GM23338 (cell line): ENCODE measurements at regions not wholly inside any gene's neighbourhood (a gene's known extent, or its start where the extent isn't known, plus 50 kb on each side); places are given as distances from the start of the nearest gene placed in this dataset.

Experiments
- ATAC-seq: fragments of 200-7000 bp; cut with Tn5 transposase; 3 replicates; pipeline ENCODE4 v1.9.1; 2020
- DNase-seq: peaks from one replicate; pipeline ENCODE4 v3.0.0-alpha.2; 2015; ENCODE audit warnings: low spot score
- H2AFZ ChIP-seq: fragments of 200-600 bp; sonication (generic); 2 replicates; pipeline ENCODE4 v1.8.0; 2016; ENCODE audit warnings: antibody characterized with exemption, mild to moderate bottlenecking, moderate library complexity
- H3F3A ChIP-seq: fragments of 200-600 bp; sonication (generic); replicated peaks from 2 replicates; pipeline ENCODE4 v1.8.0; 2017; ENCODE audit warnings: antibody characterized with exemption, mixed run types, low read depth
- H3K27ac ChIP-seq: fragments of 200-600 bp; sonication (generic); 2 replicates; pipeline ENCODE4 v1.6.1; 2016; ENCODE audit warnings: low read depth
- H3K27me3 ChIP-seq: fragments of 200-600 bp; sonication (generic); 2 replicates; pipeline ENCODE4 v1.8.0; 2016; ENCODE audit warnings: mild to moderate bottlenecking, mixed run types, moderate library complexity; ENCODE audit not compliant: insufficient read depth
- H3K36me3 ChIP-seq: fragments of 200-600 bp; sonication (generic); 2 replicates; pipeline ENCODE4 v1.8.0; 2016; ENCODE audit warnings: mild to moderate bottlenecking; ENCODE audit not compliant: insufficient read depth
- H3K4me1 ChIP-seq: fragments of 200-600 bp; sonication (generic); 2 replicates; pipeline ENCODE4 v1.8.0; 2016; ENCODE audit warnings: mild to moderate bottlenecking, moderate library complexity; ENCODE audit not compliant: insufficient read depth
- H3K4me2 ChIP-seq: fragments of 200-600 bp; sonication (generic); 2 replicates; pipeline ENCODE4 v1.7.1; 2017; ENCODE audit warnings: mixed run types
- H3K4me3 ChIP-seq: fragments of 200-600 bp; sonication (generic); 2 replicates; pipeline ENCODE4 v1.6.1; 2016; ENCODE audit warnings: mixed run types
- H3K79me2 ChIP-seq: fragments of 200-600 bp; sonication (generic); replicated peaks from 2 replicates; pipeline ENCODE4 v1.8.0; 2017; ENCODE audit warnings: mild to moderate bottlenecking; ENCODE audit not compliant: insufficient read depth
- H3K9me2 ChIP-seq: fragments of 200-600 bp; sonication (generic); 2 replicates; pipeline ENCODE4 v1.8.0; 2017; ENCODE audit not compliant: insufficient read depth
- H4K20me1 ChIP-seq: fragments of 200-600 bp; sonication (generic); replicated peaks from 2 replicates; pipeline ENCODE4 v1.8.0; 2017; ENCODE audit warnings: mild to moderate bottlenecking; ENCODE audit not compliant: insufficient read depth
- H3K27ac Mint-ChIP-seq: 2 replicates; pipeline ENCODE4 v1.8.0; 2020; ENCODE audit warnings: inconsistent platforms, mild to moderate bottlenecking, moderate library complexity, mixed read lengths
- H3K27me3 Mint-ChIP-seq: 3 replicates; pipeline ENCODE4 v1.8.0; 2022; ENCODE audit warnings: low read depth, mild to moderate bottlenecking, moderate library complexity, mixed read lengths, inconsistent platforms; ENCODE audit not compliant: insufficient read depth, poor library complexity
- H3K36me3 Mint-ChIP-seq: 3 replicates; pipeline ENCODE4 v1.8.0; 2021; ENCODE audit warnings: low read depth, mild to moderate bottlenecking, inconsistent platforms, moderate library complexity, mixed read lengths
- H3K4me1 Mint-ChIP-seq: 3 replicates; pipeline ENCODE4 v1.8.0; 2020; ENCODE audit warnings: mild to moderate bottlenecking, inconsistent platforms, mixed read lengths
- H3K4me3 Mint-ChIP-seq: 3 replicates; pipeline ENCODE4 v1.8.0; 2021; ENCODE audit warnings: moderate library complexity, mild to moderate bottlenecking, inconsistent platforms, mixed read lengths
- H3K9me3 Mint-ChIP-seq: 3 replicates; pipeline ENCODE4 v1.8.0; 2020; ENCODE audit warnings: moderate library complexity, mild to moderate bottlenecking, inconsistent platforms, mixed read lengths
- CREB1 ChIP-seq: fragments of 250-450 bp; sonication (Bioruptor Pico); IDR thresholded peaks from 2 replicates; pipeline ENCODE4 v1.5.0; 2020; ENCODE audit warnings: low read depth, mild to moderate bottlenecking, moderate library complexity
- ETS1 ChIP-seq: IDR thresholded peaks from 2 replicates; pipeline ENCODE4 v1.6.1; 2016; ENCODE audit warnings: antibody characterized with exemption
- EZH2phosphoT487 ChIP-seq: fragments of 200-600 bp; sonication (generic); IDR thresholded peaks from one replicate; pipeline ENCODE4 v1.8.1; 2018; ENCODE audit warnings: antibody characterized with exemption; ENCODE audit not compliant: unreplicated experiment
- JUNB ChIP-seq: IDR thresholded peaks from one replicate; pipeline ENCODE4 v1.6.1; 2016; ENCODE audit warnings: antibody characterized with exemption; ENCODE audit not compliant: unreplicated experiment
- NANOG ChIP-seq: IDR thresholded peaks from 2 replicates; pipeline ENCODE4 v1.6.1; 2016; ENCODE audit warnings: antibody characterized with exemption, borderline replicate concordance
- POLR2AphosphoS5 ChIP-seq: IDR thresholded peaks from 2 replicates; pipeline ENCODE4 v1.6.1; 2016; ENCODE audit warnings: antibody characterized with exemption, low read depth
- STAT1 ChIP-seq: IDR thresholded peaks from one replicate; pipeline ENCODE4 v1.6.1; 2016; ENCODE audit warnings: antibody characterized with exemption; ENCODE audit not compliant: unreplicated experiment
- ZNF114 ChIP-seq: fragments of 250-450 bp; sonication (Bioruptor Pico); IDR thresholded peaks from 2 replicates; pipeline ENCODE4 v1.5.0; 2020; ENCODE audit warnings: mild to moderate bottlenecking, moderate library complexity
- ZNF331 ChIP-seq: fragments of 250-450 bp; sonication (Bioruptor Pico); IDR thresholded peaks from 2 replicates; pipeline ENCODE4 v1.5.0; 2020; ENCODE audit warnings: low read depth, mild to moderate bottlenecking, moderate library complexity
- ZNF462 ChIP-seq: fragments of 250-450 bp; sonication (Bioruptor Pico); IDR thresholded peaks from 2 replicates; pipeline ENCODE4 v1.5.0; 2020; ENCODE audit warnings: mild to moderate bottlenecking, moderate library complexity

DNA sequence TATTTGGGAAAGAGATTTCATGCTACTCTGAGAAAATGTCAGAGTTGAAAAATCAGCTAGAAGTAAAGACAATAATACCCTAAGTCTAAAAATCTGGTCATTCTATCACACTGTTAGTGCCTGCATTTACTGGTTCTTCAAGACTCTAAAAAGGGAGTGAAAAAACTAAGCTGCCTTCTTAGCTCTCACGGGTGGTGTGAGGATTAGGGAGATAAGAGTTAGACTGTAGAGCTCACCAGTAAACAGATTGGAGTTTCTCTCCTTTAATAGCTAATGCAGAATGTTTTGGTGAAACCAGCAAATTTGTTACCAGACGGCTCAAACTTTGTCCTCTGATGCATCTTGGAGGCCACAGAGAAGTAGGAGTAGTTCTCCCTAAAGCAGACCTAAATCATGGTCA lies 135.0 kb upstream of the OTX2 start:
- H3K79me2 ChIP-seq = no peaks in the 10 kb centered on the region
- no peak for DNase-seq
- no peak overlapping the region for H2AFZ ChIP-seq
- ATAC-seq = no peak
- no peaks in the 10 kb centered on the region for H3F3A ChIP-seq
- no peak overlapping the region for H3K4me3 Mint-ChIP-seq
- H3K9me2 ChIP-seq = no peaks in the 10 kb centered on the region
- H3K4me1 Mint-ChIP-seq = no peaks in the 10 kb centered on the region
- H3K4me1 ChIP-seq = no peaks in the 10 kb centered on the region
- no peaks in the 10 kb centered on the region for H3K27me3 Mint-ChIP-seq
- no peak overlapping the region for H3K4me2 ChIP-seq
- H3K27ac ChIP-seq = no peak overlapping the region
- H3K36me3 Mint-ChIP-seq = peaks cover 4% of the 10 kb centered on the region; the same call in 2 of the 3 replicates
- H3K27ac Mint-ChIP-seq = no peak overlapping the region
- H3K36me3 ChIP-seq = no peaks in the 10 kb centered on the region
- TF ChIP-seq POLR2AphosphoS5 (no peak), ZNF114 (CRISPR knock-in tag) (no peak)
- no peaks in the 10 kb centered on the region for H3K27me3 ChIP-seq
- H4K20me1 ChIP-seq = no peaks in the 10 kb centered on the region
- H3K4me3 ChIP-seq = no peak overlapping the region
- peaks cover 4% of the 10 kb centered on the region; the same call in 2 of the 3 replicates for H3K9me3 Mint-ChIP-seq

- no peaks in the 10 kb centered on the region for H3K27me3 Mint-ChIP-seq
- no peaks in the 10 kb centered on the region for H3K27me3 ChIP-seq
- no peak overlapping the region for H3K27ac Mint-ChIP-seq
- no peak overlapping the region for H3K4me2 ChIP-seq
- H3K36me3 ChIP-seq = no peaks in the 10 kb centered on the region
- H3K36me3 Mint-ChIP-seq = peaks cover 4% of the 10 kb centered on the region; the same call in 2 of the 3 replicates
- no peak overlapping the region for H3K4me3 ChIP-seq
- no peaks in the 10 kb centered on the region for H3K9me2 ChIP-seq
- ATAC-seq = no peak
- no peak overlapping the region for H3K4me3 Mint-ChIP-seq
- no peak for DNase-seq
- no peaks in the 10 kb centered on the region for H4K20me1 ChIP-seq
- no peak for TF ChIP-seq JUNB
- peaks cover 4% of the 10 kb centered on the region; the same call in 2 of the 3 replicates for H3K9me3 Mint-ChIP-seq
- no peaks in the 10 kb centered on the region for H3K4me1 ChIP-seq
- no peak overlapping the region for H3K27ac ChIP-seq
- no peaks in the 10 kb centered on the region for H3K4me1 Mint-ChIP-seq
- no peaks in the 10 kb centered on the region for H3K79me2 ChIP-seq
- no peak overlapping the region for H2AFZ ChIP-seq
- no peaks in the 10 kb centered on the region for H3F3A ChIP-seq
These were observed 134.1 kb upstream of the OTX2 start for GRCh38 chr14:56944397-56944796.

GRCh38 chr14:56933446-56933845 lies 123.2 kb upstream of the OTX2 start:
- no peaks in the 10 kb centered on the region for H3K36me3 ChIP-seq
- no peak overlapping the region for H3K27ac ChIP-seq
- Mint-ChIP-seq H3K4me1 (no peaks in the 10 kb centered on the region), H3K36me3 (no peaks in the 10 kb centered on the region), H3K9me3 (no peaks in the 10 kb centered on the region), H3K27ac (no peak overlapping the region), H3K4me3 (no peak overlapping the region), H3K27me3 (peaks cover 4% of the 10 kb centered on the region)
- no peaks in the 10 kb centered on the region for H3K4me1 ChIP-seq
- H3K9me2 ChIP-seq = no peaks in the 10 kb centered on the region
- no peaks in the 10 kb centered on the region for H3K79me2 ChIP-seq
- no peaks in the 10 kb centered on the region for H4K20me1 ChIP-seq
- no peaks in the 10 kb centered on the region for H3K27me3 ChIP-seq
- H3K4me3 ChIP-seq = no peak overlapping the region
- H3K4me2 ChIP-seq = no peak overlapping the region
- H3F3A ChIP-seq = no peaks in the 10 kb centered on the region
- ATAC-seq (no peak), DNase-seq (no peak)
- H2AFZ ChIP-seq = no peak overlapping the region
- TF ChIP-seq ZNF331 (CRISPR knock-in tag) = no peak
- TF ChIP-seq POLR2AphosphoS5 = no peak
- TF ChIP-seq ZNF462 (CRISPR knock-in tag) = no peak
- no peak for TF ChIP-seq STAT1
- TF ChIP-seq EZH2phosphoT487 = no peak
- no peak for TF ChIP-seq JUNB
- no peak for TF ChIP-seq ETS1
- TF ChIP-seq CREB1 (CRISPR knock-in tag) = no peak
- no peak for TF ChIP-seq NANOG
- no peak for TF ChIP-seq ZNF114 (CRISPR knock-in tag)
